H1 (cell line): ENCODE measurements at regions not wholly inside any gene's neighbourhood (a gene's known extent, or its start where the extent isn't known, plus 50 kb on each side); places are given as distances from the start of the nearest gene placed in this dataset.

Experiments used
- CTCF ChIA-PET: fragments of 300-600 bp; sonication (Branson Sonifier 250); formaldehyde crosslinking; loops from one replicate; lab custom pipeline; 2021; ENCODE audit not compliant: partially characterized antibody; lab: Charles Lee
- POLR2A ChIA-PET: fragments of 300-600 bp; sonication (Branson Sonifier 250); formaldehyde crosslinking; loops from one replicate; lab custom pipeline; 2021; ENCODE audit warnings: inconsistent platforms; ENCODE audit not compliant: partially characterized antibody; lab: Charles Lee
- DNase-seq, 2 experiments: peaks; one replicate each; pipeline versions ENCODE4 v3.0.0 to v3.0.0-alpha.2; 2010 to 2022; ENCODE audit warnings: low spot score in 2 of 2, low read depth in 1 of 2, mixed read lengths in 1 of 2
- FAIRE-seq: peaks from 2 replicates; lab custom pipeline; 2011; peaks lifted over from hg19 to GRCh38; lab: Jason Lieb, UNC
- H2AFZ ChIP-seq: 2 replicates; pipeline ENCODE4 v1.8.1; 2012; ENCODE audit warnings: low read length, inconsistent platforms
- H2AK5ac ChIP-seq: 2 replicates; pipeline ENCODE4 v1.6.1; 2013; ENCODE audit warnings: low read depth, low read length
- H2BK120ac ChIP-seq: replicated peaks from 2 replicates; pipeline ENCODE3; 2013; ENCODE audit warnings: low read depth, low read length, inconsistent platforms
- H2BK12ac ChIP-seq: 2 replicates; pipeline ENCODE4 v1.6.1; 2013; ENCODE audit warnings: low read depth, low read length
- H2BK15ac ChIP-seq: 2 replicates; pipeline ENCODE4 v1.6.1; 2013; ENCODE audit warnings: low read length
- H2BK20ac ChIP-seq: 2 replicates; pipeline ENCODE4 v1.6.1; 2013; ENCODE audit warnings: low read length
- H2BK5ac ChIP-seq: 2 replicates; pipeline ENCODE4 v1.6.1; 2013; ENCODE audit warnings: low read depth, low read length
- H3K14ac ChIP-seq: 2 replicates; pipeline ENCODE4 v1.6.1; 2013; ENCODE audit warnings: inconsistent platforms; ENCODE audit not compliant: insufficient read length
- H3K18ac ChIP-seq: 2 replicates; pipeline ENCODE4 v1.6.1; 2013; ENCODE audit warnings: low read length; ENCODE audit errors: extremely low read depth
- H3K23ac ChIP-seq: 2 replicates; pipeline ENCODE4 v1.6.1; 2013; ENCODE audit warnings: inconsistent platforms; ENCODE audit not compliant: insufficient read length
- H3K23me2 ChIP-seq: 2 replicates; pipeline ENCODE4 v1.6.1; 2013; ENCODE audit warnings: low read depth, low read length
- H3K27ac ChIP-seq: 2 replicates; pipeline ENCODE4 v1.6.1; 2011; ENCODE audit warnings: low read depth, low read length, inconsistent platforms
- H3K27me3 ChIP-seq, 4 experiments: replicated peaks in 1 of 4; 1 replicate in 1 of 4; 2 replicates in 3 of 4; pipeline versions ENCODE4 v1.6.1 to v1.8.1; 2011 to 2013; ENCODE audit warnings: low read length in 3 of 4, mild to moderate bottlenecking in 3 of 4, inconsistent platforms in 2 of 4, mixed read lengths in 2 of 4, moderate library complexity in 1 of 4; ENCODE audit not compliant: control insufficient read depth in 3 of 4, insufficient read depth in 3 of 4; ENCODE audit errors: extremely low read depth in 1 of 4
- H3K36me3 ChIP-seq, 4 experiments: 2 replicates each; pipeline versions ENCODE4 v1.6.1 to v1.8.1; 2011 to 2013; ENCODE audit warnings: mild to moderate bottlenecking in 4 of 4, low read length in 3 of 4, moderate library complexity in 2 of 4, control low read depth in 1 of 4, inconsistent platforms in 1 of 4; ENCODE audit not compliant: insufficient read depth in 4 of 4, control insufficient read depth in 2 of 4
- H3K4ac ChIP-seq: replicated peaks from 2 replicates; pipeline ENCODE3; 2013; ENCODE audit warnings: low read length, low read depth, mixed read lengths, inconsistent platforms; ENCODE audit not compliant: insufficient read length
- H3K4me1 ChIP-seq, 4 experiments: replicated peaks in 1 of 4; 1 replicate in 1 of 4; 2 replicates in 3 of 4; pipeline versions ENCODE4 v1.6.1 to v1.8.1; 2011 to 2013; ENCODE audit warnings: low read length in 3 of 4, inconsistent platforms in 2 of 4, mixed read lengths in 1 of 4; ENCODE audit not compliant: insufficient read depth in 4 of 4, control insufficient read depth in 3 of 4
- H3K4me2 ChIP-seq, 2 experiments: 2 replicates each; pipeline versions ENCODE4 v1.6.1 to v1.8.1; 2011 to 2013; ENCODE audit warnings: low read depth in 2 of 2, low read length in 2 of 2, control low read depth in 1 of 2, inconsistent platforms in 1 of 2, mild to moderate bottlenecking in 1 of 2; ENCODE audit not compliant: insufficient read depth in 1 of 2
- H3K4me3 ChIP-seq, 4 experiments: fragments of 200-600, 300-600 bp in 1 of 4; sonication (generic), shearing (Covaris generic), sonication (Bioruptor Twin) in 1 of 4; 2 replicates each; pipeline versions ENCODE4 v1.5.1 to v1.8.1; 2011 to 2016; ENCODE audit warnings: low read length in 4 of 4, low read depth in 3 of 4, control low read depth in 2 of 4, inconsistent platforms in 2 of 4, mild to moderate bottlenecking in 2 of 4, mixed read lengths in 1 of 4, moderate library complexity in 1 of 4; ENCODE audit not compliant: insufficient read depth in 2 of 4; ENCODE audit errors: extremely low read depth in 1 of 4
- H3K56ac ChIP-seq: replicated peaks from 2 replicates; pipeline ENCODE3; 2013; ENCODE audit warnings: low read depth, mild to moderate bottlenecking, mixed read lengths, low read length, inconsistent platforms; ENCODE audit not compliant: insufficient read length
- H3K79me1 ChIP-seq: 2 replicates; pipeline ENCODE4 v1.6.1; 2013; ENCODE audit warnings: low read depth, low read length, control low read depth
- H3K79me2 ChIP-seq, 2 experiments: 2 replicates each; pipeline versions ENCODE4 v1.6.1 to v1.8.1; 2012 to 2013; ENCODE audit warnings: low read length in 2 of 2, mild to moderate bottlenecking in 2 of 2, inconsistent platforms in 1 of 2; ENCODE audit not compliant: insufficient read depth in 2 of 2, control insufficient read depth in 1 of 2
- H3K9ac ChIP-seq, 4 experiments: replicated peaks in 1 of 4; 1 replicate in 1 of 4; 2 replicates in 3 of 4; pipeline versions ENCODE4 v1.6.1 to v1.8.1; 2011 to 2013; ENCODE audit warnings: low read depth in 3 of 4, low read length in 3 of 4, control low read depth in 2 of 4, mild to moderate bottlenecking in 2 of 4, moderate library complexity in 2 of 4, inconsistent platforms in 1 of 4; ENCODE audit errors: extremely low read depth in 1 of 4
- H3K9me3 ChIP-seq, 2 experiments: 2 replicates each; pipeline versions ENCODE4 v1.6.1 to v1.8.1; 2012 to 2013; ENCODE audit warnings: mild to moderate bottlenecking in 2 of 2, moderate library complexity in 2 of 2, control low read depth in 1 of 2, inconsistent platforms in 1 of 2, low read depth in 1 of 2, low read length in 1 of 2, mixed read lengths in 1 of 2; ENCODE audit not compliant: insufficient read depth in 2 of 2
- H4K20me1 ChIP-seq, 2 experiments: replicated peaks in 1 of 2; 2 replicates each; pipeline versions ENCODE3 to v1.8.1; 2011 to 2013; ENCODE audit warnings: inconsistent platforms in 2 of 2, low read length in 2 of 2, mild to moderate bottlenecking in 1 of 2; ENCODE audit not compliant: insufficient read depth in 2 of 2, control insufficient read depth in 1 of 2
- H4K5ac ChIP-seq: 2 replicates; pipeline ENCODE4 v1.6.1; 2013; ENCODE audit warnings: low read length, low read depth, mixed read lengths, inconsistent platforms; ENCODE audit not compliant: insufficient read length
- H4K8ac ChIP-seq: 2 replicates; pipeline ENCODE4 v1.8.0; 2013; ENCODE audit warnings: mild to moderate bottlenecking, moderate library complexity, low read length, inconsistent platforms; ENCODE audit not compliant: insufficient read depth; ENCODE audit errors: extremely low read depth
- H4K91ac ChIP-seq: replicated peaks from 2 replicates; pipeline ENCODE3; 2013; ENCODE audit warnings: low read length, mixed read lengths, inconsistent platforms; ENCODE audit not compliant: insufficient read length
- CBX8 ChIP-seq: fragments of 300-800, 300-1000 bp; sonication (generic); IDR thresholded peaks from 2 replicates; pipeline ENCODE4 v1.7.1; 2016; ENCODE audit warnings: low read depth, low read length, borderline replicate concordance
- JUND ChIP-seq: IDR thresholded peaks from 2 replicates; pipeline ENCODE4 v1.6.1; 2011; ENCODE audit warnings: mild to moderate bottlenecking, improper control_type of control experiment, low read length
- NANOG ChIP-seq: IDR thresholded peaks from 2 replicates; pipeline ENCODE4 v1.6.1; 2011; ENCODE audit warnings: low read length, low read depth, mild to moderate bottlenecking, inconsistent platforms; ENCODE audit not compliant: insufficient read depth, poor library complexity, severe bottlenecking
- RBBP5 ChIP-seq: IDR thresholded peaks from 2 replicates; pipeline ENCODE4 v1.7.1; 2012; ENCODE audit warnings: low read depth, mild to moderate bottlenecking, inconsistent platforms, low read length, moderate library complexity, borderline replicate concordance
- SAP30 ChIP-seq: fragments of 300-600 bp; sonication (generic); IDR thresholded peaks from 2 replicates; pipeline ENCODE4 v1.7.1; 2012; ENCODE audit warnings: low read length, moderate library complexity, mild to moderate bottlenecking, inconsistent platforms; ENCODE audit not compliant: insufficient read depth, insufficient replicate concordance
- SIRT6 ChIP-seq: IDR thresholded peaks from one replicate; pipeline ENCODE4 v1.7.1; 2012; ENCODE audit warnings: low read length, inconsistent platforms
- TEAD4 ChIP-seq: IDR thresholded peaks from 2 replicates; pipeline ENCODE4 v1.6.1; 2012; ENCODE audit warnings: low read depth, low read length, inconsistent platforms, mixed read lengths
- WGBS, 2 experiments: shearing (Covaris generic) in 1 of 2; methylation state at CpG; one replicate each; pipeline versions ENCODE4 v1.1.6 to v1.1.7; 2013 to 2015; ENCODE audit warnings: low lambda C conversion rate in 2 of 2, mixed read lengths in 2 of 2, inconsistent platforms in 1 of 2, low coverage in 1 of 2, missing lambda C conversion rate in 1 of 2; ENCODE audit not compliant: insufficient replicate concordance in 2 of 2, insufficient coverage in 1 of 2, insufficient read length in 1 of 2; ENCODE audit errors: extremely low coverage in 1 of 2, missing lambda C conversion rate in 1 of 2; 5-methylcytosine and 5-hydroxymethylcytosine counted together
- TF ChIP-seq, protein P1 (sequence below): IDR thresholded peaks from 2 replicates; pipeline ENCODE4 v1.6.1; 2012; ENCODE audit warnings: low read length, inconsistent platforms
- TF ChIP-seq, protein P2 (sequence below), 3 experiments: IDR thresholded peaks; 1 replicate in 2 of 3; 2 replicates in 1 of 3; pipeline versions ENCODE4 v1.5.1 to v1.6.1; 2011; ENCODE audit warnings: low read length in 3 of 3, mild to moderate bottlenecking in 3 of 3, inconsistent platforms in 2 of 3, low read depth in 1 of 3, moderate library complexity in 1 of 3; ENCODE audit not compliant: insufficient read depth in 1 of 3; ENCODE audit errors: control extremely low read depth in 1 of 3

DNA sequence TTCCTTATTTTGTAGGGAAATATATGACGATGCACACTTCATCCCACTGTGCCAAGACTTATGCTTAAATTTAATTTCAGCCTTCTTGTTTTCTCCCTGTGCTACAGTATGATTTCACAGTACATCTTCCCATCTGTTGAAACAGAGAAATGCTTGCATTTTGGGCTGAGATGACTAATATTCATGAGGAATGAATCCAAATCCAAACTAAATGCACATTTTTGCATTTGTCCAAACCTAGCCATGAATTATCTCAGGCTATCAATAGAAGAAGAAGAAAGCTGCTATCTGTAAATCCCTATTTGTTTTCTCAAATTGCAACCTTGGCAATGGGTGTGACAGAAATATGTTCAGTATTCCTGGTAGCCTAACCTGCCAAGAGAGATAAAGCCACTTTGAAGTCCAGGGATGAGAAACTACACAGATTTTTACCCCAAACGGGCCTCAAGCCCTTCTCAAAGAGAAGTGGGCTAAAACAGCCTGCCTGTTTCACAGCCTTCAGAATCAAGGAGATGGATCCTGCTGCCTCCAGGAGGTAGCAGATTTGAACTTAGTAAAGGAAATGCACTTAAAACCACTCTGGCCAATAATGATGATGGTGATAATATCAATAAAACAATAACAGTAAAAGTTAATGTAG lies 306.9 kb upstream of the NT5C1B start:
- Histone ChIP-seq H3K4me1 (no peaks in the 10 kb centered on the region), H2BK12ac (no peak overlapping the region), H2AK5ac (no peak overlapping the region), H3K9me3 (no peaks in the 10 kb centered on the region), H4K20me1 (no peaks in the 10 kb centered on the region), H3K27me3 (no peaks in the 10 kb centered on the region), H3K9ac (no peak overlapping the region), H2BK5ac (no peak overlapping the region), H4K91ac (no peak overlapping the region), H4K5ac (no peak overlapping the region), H2BK120ac (no peak overlapping the region), H3K18ac (no peak overlapping the region), H3K14ac (no peak overlapping the region), H2BK15ac (no peak overlapping the region), H3K36me3 (no peaks in the 10 kb centered on the region), H3K56ac (no peak overlapping the region), H3K4me2 (no peak overlapping the region), H3K79me2 (no peaks in the 10 kb centered on the region), H3K4me3 (no peak overlapping the region), H2AFZ (no peak overlapping the region), H4K8ac (no peak overlapping the region), H2BK20ac (no peak overlapping the region), H3K23me2 (no peaks in the 10 kb centered on the region), H3K23ac (no peak overlapping the region), H3K79me1 (no peaks in the 10 kb centered on the region), H3K27ac (no peak overlapping the region), H3K4ac (no peak overlapping the region)
- FAIRE-seq (no peak), DNase-seq (no peak)
- ChIA-PET POLR2A (no interaction called here), CTCF (no interaction called here)
- 87% methylated on average over 2 of the region's 2 CpGs; no CpG with 5 or more reads in 1 of the 2 experiments for WGBS, 2 experiments
- TF ChIP-seq SIRT6 (no peak), CBX8 (no peak), TEAD4 (no peak), JUND (no peak), NANOG (no peak), RBBP5 (no peak), SAP30 (no peak)
- TF ChIP-seq, protein P1, sequence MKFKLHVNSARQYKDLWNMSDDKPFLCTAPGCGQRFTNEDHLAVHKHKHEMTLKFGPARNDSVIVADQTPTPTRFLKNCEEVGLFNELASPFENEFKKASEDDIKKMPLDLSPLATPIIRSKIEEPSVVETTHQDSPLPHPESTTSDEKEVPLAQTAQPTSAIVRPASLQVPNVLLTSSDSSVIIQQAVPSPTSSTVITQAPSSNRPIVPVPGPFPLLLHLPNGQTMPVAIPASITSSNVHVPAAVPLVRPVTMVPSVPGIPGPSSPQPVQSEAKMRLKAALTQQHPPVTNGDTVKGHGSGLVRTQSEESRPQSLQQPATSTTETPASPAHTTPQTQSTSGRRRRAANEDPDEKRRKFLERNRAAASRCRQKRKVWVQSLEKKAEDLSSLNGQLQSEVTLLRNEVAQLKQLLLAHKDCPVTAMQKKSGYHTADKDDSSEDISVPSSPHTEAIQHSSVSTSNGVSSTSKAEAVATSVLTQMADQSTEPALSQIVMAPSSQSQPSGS, result no peak
- TF ChIP-seq, protein P2, sequence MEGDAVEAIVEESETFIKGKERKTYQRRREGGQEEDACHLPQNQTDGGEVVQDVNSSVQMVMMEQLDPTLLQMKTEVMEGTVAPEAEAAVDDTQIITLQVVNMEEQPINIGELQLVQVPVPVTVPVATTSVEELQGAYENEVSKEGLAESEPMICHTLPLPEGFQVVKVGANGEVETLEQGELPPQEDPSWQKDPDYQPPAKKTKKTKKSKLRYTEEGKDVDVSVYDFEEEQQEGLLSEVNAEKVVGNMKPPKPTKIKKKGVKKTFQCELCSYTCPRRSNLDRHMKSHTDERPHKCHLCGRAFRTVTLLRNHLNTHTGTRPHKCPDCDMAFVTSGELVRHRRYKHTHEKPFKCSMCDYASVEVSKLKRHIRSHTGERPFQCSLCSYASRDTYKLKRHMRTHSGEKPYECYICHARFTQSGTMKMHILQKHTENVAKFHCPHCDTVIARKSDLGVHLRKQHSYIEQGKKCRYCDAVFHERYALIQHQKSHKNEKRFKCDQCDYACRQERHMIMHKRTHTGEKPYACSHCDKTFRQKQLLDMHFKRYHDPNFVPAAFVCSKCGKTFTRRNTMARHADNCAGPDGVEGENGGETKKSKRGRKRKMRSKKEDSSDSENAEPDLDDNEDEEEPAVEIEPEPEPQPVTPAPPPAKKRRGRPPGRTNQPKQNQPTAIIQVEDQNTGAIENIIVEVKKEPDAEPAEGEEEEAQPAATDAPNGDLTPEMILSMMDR (IDR thresholded peaks at IDR 0.05; ENCODE audit: control extremely low read depth in 1 of 3, insufficient read depth in 1 of 3, low read depth in 1 of 3, low read length in 3 of 3), result no peak
